SU-DHL-6 (cell line): ENCODE measurements at regions not wholly inside any gene's neighbourhood (a gene's known extent, or its start where the extent isn't known, plus 50 kb on each side); places are given as distances from the start of the nearest gene placed in this dataset.

ENCODE experiments used
- CTCF ChIP-seq: fragments of 200-600 bp; sonication (generic); IDR thresholded peaks from one replicate; pipeline ENCODE4 v1.5.1; 2017; ENCODE audit warnings: antibody characterized with exemption, mild to moderate bottlenecking, low read length, moderate library complexity; ENCODE audit not compliant: insufficient read depth, poor library complexity, severe bottlenecking
- EZH2phosphoT487 ChIP-seq: fragments of 200-600 bp; sonication (generic), shearing (Covaris generic); conservative IDR thresholded peaks from 2 replicates; pipeline ENCODE4 v1.6.1; 2018; ENCODE audit warnings: mild to moderate bottlenecking, antibody characterized with exemption, low read length, moderate library complexity, mixed read lengths

DNA sequence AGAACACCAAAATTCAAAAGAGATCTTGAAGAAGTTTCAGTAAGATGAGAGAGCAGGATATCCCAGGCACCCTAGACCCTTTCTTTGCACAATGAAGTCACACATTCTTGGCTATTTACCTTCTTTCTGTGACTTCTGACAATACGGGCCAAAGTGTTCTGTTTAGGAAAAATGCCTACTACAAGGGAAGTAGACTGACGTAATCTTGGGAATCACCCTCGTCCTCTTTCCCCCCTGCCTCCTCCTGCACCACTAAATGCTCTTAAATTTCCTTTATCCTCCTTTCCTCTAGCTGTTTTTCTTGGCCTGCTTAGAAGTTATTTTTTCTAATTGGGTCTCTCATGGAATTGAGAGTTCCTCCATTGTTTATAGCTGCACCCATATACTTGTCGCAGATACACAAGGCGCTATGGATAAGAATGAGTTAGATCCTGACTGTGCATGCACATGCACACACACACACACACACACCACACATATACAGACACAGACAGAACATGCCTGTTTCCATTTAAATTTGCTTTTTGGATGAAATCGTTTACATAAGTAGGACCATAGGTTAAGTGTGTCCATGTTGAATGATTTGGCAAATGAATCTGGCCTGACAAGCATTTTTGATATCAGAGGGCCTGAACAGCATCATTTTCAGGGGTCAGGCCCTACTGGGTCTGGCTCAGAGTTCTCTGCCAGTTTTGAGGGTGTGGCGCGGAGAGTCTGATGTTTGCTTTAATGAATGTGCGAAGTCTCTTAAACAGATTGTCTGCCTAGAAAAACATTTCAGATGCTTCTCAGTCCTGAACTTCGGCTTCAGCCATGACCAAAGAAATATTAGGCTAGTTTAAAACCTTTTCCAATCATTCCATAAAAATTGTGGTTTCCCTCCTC, 131.9 kb upstream of the NT5C1B start:
- TF ChIP-seq CTCF, result no peak
- TF ChIP-seq EZH2phosphoT487, result no peak
